ENCODE measurements at regions not wholly inside any gene's neighbourhood (a gene's known extent, or its start where the extent isn't known, plus 50 kb on each side); places are given as distances from the start of the nearest gene placed in this dataset.

GRCh38 chr3:94673876-94674275 lies 611.0 kb downstream of the NSUN3 start:
- no peak for DNase-seq (ENCODE audit: low read depth in 4 of 4, low spot score in 1 of 4)

GRCh38 chr3:94686208-94686607 lies 623.3 kb downstream of the NSUN3 start:
- DNase-seq (ENCODE audit: low read depth in 4 of 4, low spot score in 1 of 4), result no peak

DNA sequence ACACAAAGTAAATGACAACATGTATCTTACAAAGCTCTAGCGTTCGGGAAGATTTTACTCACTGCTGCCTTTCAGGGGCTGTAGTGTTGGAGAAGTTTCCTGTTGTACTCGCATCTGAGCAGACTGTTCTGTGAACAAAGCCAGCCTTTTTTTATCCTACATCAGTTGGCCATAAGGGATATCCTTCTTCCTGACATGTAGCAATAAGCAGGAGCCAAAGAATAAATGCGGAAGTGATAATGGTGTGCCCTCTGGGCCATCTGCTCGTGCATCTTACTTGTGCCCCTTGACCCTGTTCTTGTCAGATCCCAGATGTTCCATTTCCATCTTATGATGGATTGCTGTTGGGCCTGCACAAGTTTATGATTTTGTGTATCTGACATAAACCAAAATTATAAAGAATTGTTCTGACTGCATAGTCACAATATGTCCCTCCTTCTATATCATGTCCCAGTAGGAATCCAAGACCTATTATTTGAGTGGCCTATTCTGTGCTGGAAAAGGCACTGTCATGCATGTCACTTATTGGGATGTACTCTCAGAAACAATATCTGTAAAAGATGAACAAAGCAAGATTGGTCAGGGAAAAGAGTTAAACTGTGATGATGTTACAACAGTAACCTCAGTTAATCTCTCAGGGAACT lies 631.3 kb downstream of the NSUN3 start:
- no peak for DNase-seq (ENCODE audit: low read depth in 4 of 4, low spot score in 1 of 4)

DNA sequence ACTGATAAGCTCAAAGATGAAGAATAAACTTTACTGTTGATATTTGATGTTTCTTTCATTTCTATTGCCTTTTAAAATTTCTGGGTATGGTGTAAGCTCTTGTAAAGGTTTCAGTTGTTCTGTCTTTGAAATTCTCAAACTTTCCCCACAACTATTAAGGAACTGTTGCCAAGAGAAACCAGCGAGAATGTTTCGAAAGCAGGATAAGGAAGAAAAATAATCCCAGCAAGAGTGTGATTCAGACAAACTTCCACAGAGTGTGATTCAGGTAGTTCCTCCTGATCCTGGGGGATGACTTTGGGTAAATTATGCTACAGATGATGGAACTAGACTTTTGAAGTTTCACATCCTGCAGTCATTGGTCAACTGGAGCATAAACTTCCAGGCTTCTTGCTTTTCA lies 632.0 kb downstream of the NSUN3 start:
- no peak for DNase-seq (ENCODE audit: low read depth in 4 of 4, low spot score in 1 of 4)

GRCh38 chr3:94704467-94704866 lies 641.6 kb downstream of the NSUN3 start:
- DNase-seq (ENCODE audit: low read depth in 4 of 4, low spot score in 1 of 4), result no peak

DNA sequence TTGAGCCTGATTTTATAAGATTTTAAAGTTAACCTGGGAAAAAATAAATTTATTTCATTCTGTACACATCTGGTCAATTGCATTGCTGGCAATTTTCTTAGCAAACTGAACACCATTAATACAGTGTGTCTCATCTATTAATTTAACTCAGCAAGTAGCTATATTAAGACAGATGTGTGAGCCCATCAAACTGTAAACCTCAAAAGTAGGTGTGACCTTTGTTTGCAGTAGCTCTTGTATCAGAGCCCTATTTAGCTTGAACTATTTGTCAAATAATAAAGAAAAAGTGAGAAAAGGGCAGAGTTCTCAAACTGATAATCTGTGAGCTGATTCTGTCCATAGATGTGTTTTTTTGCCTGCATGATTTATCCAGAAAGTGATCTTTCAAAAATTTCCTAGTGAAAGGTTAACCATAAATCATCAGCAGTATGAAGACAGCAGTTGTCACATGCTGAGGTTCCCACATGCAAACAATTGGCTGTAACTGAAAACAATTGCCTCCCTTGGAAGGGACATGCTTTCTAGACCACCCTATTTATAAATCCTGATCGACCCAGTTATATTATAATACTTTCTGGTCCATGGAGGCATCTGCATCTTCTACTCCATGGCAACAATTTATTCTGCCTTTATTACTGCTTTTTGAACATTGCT lies 646.5 kb downstream of the NSUN3 start:
- no peak for DNase-seq (ENCODE audit: low read depth in 4 of 4, low spot score in 1 of 4)

- DNase-seq (ENCODE audit: low read depth in 4 of 4, low spot score in 1 of 4), result no peak
Measured at GRCh38 chr3:94714194-94714593, 651.3 kb downstream of the NSUN3 start.

DNA sequence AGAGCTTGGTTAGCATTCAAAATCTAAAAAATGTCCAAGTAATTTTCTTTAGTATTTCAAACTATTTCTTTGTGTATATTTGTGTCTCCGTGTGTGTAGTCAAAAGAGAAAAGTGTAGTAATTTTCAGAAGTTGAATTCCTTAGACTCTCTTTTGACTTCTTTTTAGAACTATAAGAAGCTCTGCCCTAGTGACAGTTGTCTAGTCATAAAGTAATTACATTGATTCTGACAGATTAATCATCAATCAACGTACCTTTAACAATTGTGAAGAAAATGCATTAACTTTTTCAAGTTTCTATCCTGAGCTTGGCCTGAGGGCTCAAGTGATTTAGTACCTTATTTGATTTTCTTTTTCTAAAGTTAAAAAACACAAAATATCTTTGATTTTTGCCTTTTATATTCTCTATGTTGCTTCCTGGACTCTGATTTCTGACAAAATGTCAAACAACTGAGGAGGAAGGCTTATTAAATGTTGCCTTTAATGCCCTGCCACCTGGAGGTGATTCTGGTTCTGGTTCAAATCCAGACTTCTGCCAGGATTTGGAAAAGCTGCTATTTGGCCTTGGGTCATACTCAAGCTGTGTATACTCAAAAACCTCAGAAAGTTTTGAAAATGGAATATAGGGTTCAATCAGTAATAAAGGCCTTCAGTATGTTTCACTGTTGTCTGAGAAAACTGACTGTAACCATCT lies 653.6 kb downstream of the NSUN3 start:
- DNase-seq (ENCODE audit: low read depth in 4 of 4, low spot score in 1 of 4), result no peak

DNA sequence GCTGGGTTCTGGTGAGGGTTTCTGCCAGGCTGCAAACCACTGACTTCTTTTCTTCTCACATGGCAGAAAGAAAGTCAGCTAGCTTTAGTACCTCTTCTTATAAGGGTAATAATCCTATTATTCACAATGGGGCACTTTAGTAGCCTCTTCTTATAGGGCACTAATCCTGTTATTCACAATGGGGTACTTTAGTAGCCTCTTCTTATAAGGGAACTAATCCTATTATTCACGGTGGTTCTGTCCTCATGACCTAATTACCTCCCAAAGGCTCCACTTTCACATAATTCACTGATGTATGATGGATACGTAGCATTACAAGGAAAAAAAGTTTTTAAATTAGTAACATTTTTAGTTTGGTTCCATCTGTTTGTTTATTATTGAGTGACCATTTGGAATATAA lies 671.3 kb downstream of the NSUN3 start:
- DNase-seq (ENCODE audit: low read depth in 4 of 4, low spot score in 1 of 4), result no peak

GRCh38 chr3:94735354-94735753 lies 672.5 kb downstream of the NSUN3 start:
- DNase-seq (ENCODE audit: low read depth in 4 of 4, low spot score in 1 of 4), result no peak

DNA sequence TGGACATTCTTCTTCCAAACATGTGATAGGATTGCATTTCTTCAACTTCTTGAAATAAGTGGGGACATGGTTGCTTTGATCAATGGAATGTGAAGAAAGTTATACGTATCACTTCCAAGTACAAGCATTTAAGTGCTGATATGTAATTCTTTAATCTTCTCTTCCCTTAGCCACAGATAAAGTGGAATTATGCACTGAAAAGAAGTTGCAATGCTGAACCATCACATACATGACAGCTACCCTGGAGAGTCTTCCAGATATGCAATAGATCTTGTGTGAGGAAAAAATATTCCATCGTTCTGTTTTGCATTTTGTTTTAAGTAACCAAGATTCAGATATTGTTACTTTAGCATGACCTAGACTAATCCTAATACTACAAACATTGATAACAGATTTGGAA lies 674.3 kb downstream of the NSUN3 start:
- DNase-seq (ENCODE audit: low read depth in 4 of 4, low spot score in 1 of 4), result no peak

GRCh38 chr3:94739420-94739819 lies 676.6 kb downstream of the NSUN3 start:
- no peak for DNase-seq (ENCODE audit: low read depth in 4 of 4, low spot score in 1 of 4)

- DNase-seq (ENCODE audit: low read depth in 4 of 4, low spot score in 1 of 4), result no peak
Measured at GRCh38 chr3:94758751-94759150, 695.9 kb downstream of the NSUN3 start.

GRCh38 chr3:94772402-94772801 lies 709.5 kb downstream of the NSUN3 start:
- no peak for DNase-seq (ENCODE audit: low read depth in 4 of 4, low spot score in 1 of 4)

DNA sequence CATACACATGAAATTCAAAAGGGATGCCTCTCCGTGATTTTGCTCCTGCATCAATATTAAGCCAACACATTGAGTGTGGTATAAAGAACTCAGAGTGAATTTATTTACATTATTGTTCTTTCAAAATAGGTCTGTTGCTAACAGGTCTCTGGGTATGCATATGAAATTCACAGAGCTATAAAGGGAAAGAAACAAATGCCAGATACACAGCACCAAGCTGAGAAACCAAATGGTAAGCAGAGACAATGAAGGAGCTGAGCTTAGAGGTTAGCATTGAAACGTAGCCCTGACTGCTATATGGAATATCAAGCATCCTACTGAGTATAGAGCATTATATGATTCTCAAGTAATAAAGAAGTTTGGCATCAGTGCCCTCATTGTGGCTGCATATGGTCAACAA lies 712.9 kb downstream of the NSUN3 start:
- no peak for DNase-seq (ENCODE audit: low read depth in 4 of 4, low spot score in 1 of 4)

- no peak for DNase-seq (ENCODE audit: low read depth in 4 of 4, low spot score in 1 of 4)
Measured at GRCh38 chr3:94776401-94776915, 713.6 kb downstream of the NSUN3 start.

GRCh38 chr3:94778289-94778688 lies 715.4 kb downstream of the NSUN3 start:
- no peak for DNase-seq (ENCODE audit: low read depth in 4 of 4, low spot score in 1 of 4)

GRCh38 chr3:94778814-94779494 lies 716.1 kb downstream of the NSUN3 start:
- DNase-seq (ENCODE audit: low read depth in 4 of 4, low spot score in 1 of 4), result no peak

DNA sequence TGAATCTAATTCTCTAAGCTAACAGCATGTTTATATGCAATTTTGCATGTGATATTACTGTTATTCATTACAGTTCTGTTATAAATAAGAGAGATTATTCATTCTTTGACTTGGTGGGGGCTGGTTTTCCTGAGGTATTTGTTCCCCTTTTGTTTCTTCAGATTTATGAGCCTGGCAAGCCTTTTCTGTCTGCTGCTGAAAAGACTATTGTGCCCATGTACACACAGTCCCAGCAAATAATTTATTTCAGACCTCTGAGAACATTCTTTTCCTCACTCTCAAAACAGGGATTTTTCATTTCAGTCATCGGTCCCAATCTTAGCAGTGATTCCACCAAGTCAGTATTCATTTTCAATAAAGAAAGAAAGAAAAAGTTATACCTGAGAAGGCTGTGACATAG lies 716.8 kb downstream of the NSUN3 start:
- DNase-seq (ENCODE audit: low read depth in 4 of 4, low spot score in 1 of 4), result no peak

GRCh38 chr3:94784274-94784673 lies 721.4 kb downstream of the NSUN3 start:
- no peak for DNase-seq (ENCODE audit: low read depth in 4 of 4, low spot score in 1 of 4)

DNA sequence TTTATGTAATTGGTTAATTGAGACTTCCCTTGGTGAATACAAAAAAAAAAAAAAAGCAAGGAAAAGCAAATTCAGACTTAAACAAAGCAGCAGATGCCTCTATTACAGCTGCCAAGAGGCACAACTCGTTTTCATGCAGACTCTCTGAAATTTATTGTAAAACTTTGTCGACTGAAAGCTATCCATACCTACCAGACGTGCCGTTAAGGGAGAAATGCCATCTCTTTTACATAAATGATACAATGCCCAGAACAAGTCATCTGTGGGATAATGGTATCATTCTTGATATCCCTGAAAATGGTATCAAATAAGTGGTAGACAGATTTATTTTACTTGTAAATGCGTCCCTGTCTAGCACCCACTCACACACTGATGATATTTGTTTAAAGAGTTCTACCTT lies 724.2 kb downstream of the NSUN3 start:
- no peak for DNase-seq (ENCODE audit: low read depth in 4 of 4, low spot score in 1 of 4)

All from stimulated activated CD4-positive, alpha-beta T cell treated with anti-CD3 and anti-CD28 coated beads, Interleukin-1b, Interleukin-23, amount 100 ng/mL, for 24 hours (primary cell).